ENCODE measurements at regions not wholly inside any gene's neighbourhood (a gene's known extent, or its start where the extent isn't known, plus 50 kb on each side); places are given as distances from the start of the nearest gene placed in this dataset.
"Not testable (repeated sequence)": the region's sequence is repeated elsewhere in the genome, so short reads cannot be mapped to it uniquely, and the experiment has no call there.

- Histone ChIP-seq H3K4me3 (ENCODE audit: low read depth, low read length, poor library complexity, severe bottlenecking) (no peak overlapping the region), H4K20me1 (ENCODE audit: insufficient read depth, low read length) (no peaks in the 10 kb centered on the region), H3K36me3 (ENCODE audit: insufficient read depth, low read length) (no peaks in the 10 kb centered on the region), H3K79me2 (ENCODE audit: insufficient read depth, low read depth, low read length) (no peaks in the 10 kb centered on the region), H3K9me2 (ENCODE audit: insufficient read depth, low read length) (no peaks in the 10 kb centered on the region), H3K9me3 (ENCODE audit: low read length) (no peaks in the 10 kb centered on the region), H2AFZ (ENCODE audit: low read length) (no peak overlapping the region), H3K4me2 (ENCODE audit: low read length) (no peak overlapping the region), H3K4me1 (ENCODE audit: insufficient read depth, low read length, poor library complexity, severe bottlenecking) (no peaks in the 10 kb centered on the region), H3K27ac (ENCODE audit: low read depth, low read length, poor library complexity, severe bottlenecking) (no peak overlapping the region)
- intact Hi-C loops (cut with micrococcal nuclease; ENCODE audit: unreplicated experiment): no loop called here
- no peak for TF ChIP-seq CTCF (conservative IDR thresholded peaks at IDR 0.05; ENCODE audit: low read length)
- TF ChIP-seq EZH2phosphoT487 (IDR thresholded peaks at IDR 0.05; ENCODE audit: borderline replicate concordance, low read depth, low read length): no peak
- BruUV-seq (replicated peaks): no TSS peak
- POLR2A ChIA-PET: no interaction called here
- no peak for DNase-seq (ENCODE audit: low spot score)
- CTCF ChIA-PET (ENCODE audit: unreplicated experiment): no interaction called here
Measured at GRCh38 chr10:114715171-114715670, 57.1 kb upstream of the ABLIM1 start.

DNA sequence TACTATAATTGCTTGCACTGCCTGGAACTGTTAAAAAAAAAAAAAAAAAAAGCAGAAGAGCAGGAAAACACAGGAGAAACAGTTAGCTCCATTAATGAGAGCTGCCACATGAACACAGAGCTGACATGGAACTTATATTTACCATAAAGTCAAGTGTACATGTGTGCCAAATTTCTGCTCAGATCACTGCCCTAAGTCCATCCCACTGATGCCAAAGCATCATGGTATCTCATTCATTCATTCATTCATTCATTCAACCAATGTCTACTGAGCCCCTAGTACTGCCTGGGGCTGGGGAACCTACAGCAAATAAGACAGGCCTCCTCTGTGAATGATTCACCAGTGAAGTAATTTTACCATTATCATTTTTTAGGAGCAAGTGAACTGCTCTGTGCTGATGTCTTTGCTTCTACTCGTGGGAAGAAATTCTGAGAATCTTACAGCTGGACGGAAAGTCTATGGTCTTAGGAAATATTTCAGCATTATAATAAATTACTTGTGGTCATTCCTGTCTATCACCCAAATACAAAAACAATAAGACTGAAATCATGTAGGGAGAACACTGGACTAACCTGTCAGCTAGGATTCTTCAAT lies 58.8 kb upstream of the ABLIM1 start:
- no peaks in the 10 kb centered on the region for H3K79me2 ChIP-seq (ENCODE audit: insufficient read depth, low read depth, low read length)
- no peak overlapping the region for H3K4me3 ChIP-seq (ENCODE audit: low read depth, low read length, poor library complexity, severe bottlenecking)
- H3K4me2 ChIP-seq (ENCODE audit: low read length): no peak overlapping the region
- H3K9me2 ChIP-seq (ENCODE audit: insufficient read depth, low read length): no peaks in the 10 kb centered on the region
- CTCF ChIA-PET (ENCODE audit: unreplicated experiment): no interaction called here
- H3K9me3 ChIP-seq (ENCODE audit: low read length): no peaks in the 10 kb centered on the region
- H3K4me1 ChIP-seq (ENCODE audit: insufficient read depth, low read length, poor library complexity, severe bottlenecking): no peaks in the 10 kb centered on the region
- BruUV-seq (replicated peaks): no TSS peak
- no peak overlapping the region for H2AFZ ChIP-seq (ENCODE audit: low read length)
- H3K27ac ChIP-seq (ENCODE audit: low read depth, low read length, poor library complexity, severe bottlenecking): no peak overlapping the region
- intact Hi-C loops (cut with micrococcal nuclease; ENCODE audit: unreplicated experiment): no loop called here
- H4K20me1 ChIP-seq (ENCODE audit: insufficient read depth, low read length): no peaks in the 10 kb centered on the region
- no peak for DNase-seq (ENCODE audit: low spot score)
- H3K36me3 ChIP-seq (ENCODE audit: insufficient read depth, low read length): no peaks in the 10 kb centered on the region
- TF ChIP-seq EZH2phosphoT487 (IDR thresholded peaks at IDR 0.05; ENCODE audit: borderline replicate concordance, low read depth, low read length) (no peak), CTCF (conservative IDR thresholded peaks at IDR 0.05; ENCODE audit: low read length) (no peak)
- POLR2A ChIA-PET: interaction anchor here (0.6 to 1.1 kb wide), 2 partner anchors 47 to 324 kb away, joined by 3 to 6 read pairs; no protein-coding TSS in a partner anchor

DNA sequence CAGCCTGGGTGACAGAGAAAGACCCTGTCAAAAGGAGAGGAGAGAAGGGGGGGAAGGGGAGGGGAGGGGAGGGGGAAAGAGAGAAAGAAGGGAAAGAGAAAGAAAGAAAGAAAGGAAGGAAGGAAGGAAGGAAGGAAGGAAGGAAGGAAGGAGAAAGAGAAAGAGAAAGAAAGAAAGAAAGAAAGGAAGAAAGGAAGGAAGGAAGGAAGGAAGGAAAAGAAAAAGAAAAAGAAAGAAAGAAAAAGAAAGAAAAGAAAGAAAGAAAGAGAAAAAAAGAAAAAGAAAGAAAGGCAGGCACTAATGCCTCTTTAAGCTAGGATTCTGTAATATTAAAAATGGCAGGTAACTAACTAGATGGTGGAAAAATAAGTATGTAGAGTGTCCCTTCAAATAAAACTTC lies 59.8 kb upstream of the ABLIM1 start:
- H3K27ac ChIP-seq (ENCODE audit: low read depth, low read length, poor library complexity, severe bottlenecking); DNase-seq (ENCODE audit: low spot score); H3K4me2 ChIP-seq (ENCODE audit: low read length); H3K9me2 ChIP-seq (ENCODE audit: insufficient read depth, low read length); BruUV-seq (replicated peaks); H3K4me3 ChIP-seq (ENCODE audit: low read depth, low read length, poor library complexity, severe bottlenecking); H2AFZ ChIP-seq (ENCODE audit: low read length); H3K9me3 ChIP-seq (ENCODE audit: low read length); intact Hi-C loops (cut with micrococcal nuclease; ENCODE audit: unreplicated experiment); H3K4me1 ChIP-seq (ENCODE audit: insufficient read depth, low read length, poor library complexity, severe bottlenecking); H3K36me3 ChIP-seq (ENCODE audit: insufficient read depth, low read length); H4K20me1 ChIP-seq (ENCODE audit: insufficient read depth, low read length); CTCF ChIA-PET (ENCODE audit: unreplicated experiment); H3K79me2 ChIP-seq (ENCODE audit: insufficient read depth, low read depth, low read length): not testable (repeated sequence)
- POLR2A ChIA-PET: interaction anchor here (1.0 kb wide), 1 partner anchor 31 kb away, joined by 4 read pairs; no protein-coding TSS in a partner anchor
